Stimulated activated CD8-positive, alpha-beta memory T cell treated with anti-CD3 and anti-CD28 coated beads, Interleukin-15, amount 100 ng/mL, for 24 hours (primary cell): ENCODE measurements at regions not wholly inside any gene's neighbourhood (a gene's known extent, or its start where the extent isn't known, plus 50 kb on each side); places are given as distances from the start of the nearest gene placed in this dataset.
A peak's percentile ranks its signal among the peaks of the same experiment; 100 is the strongest.

ENCODE experiments used
- DNase-seq: peaks from one replicate; pipeline ENCODE4 v3.0.0-alpha.2; 2020; ENCODE audit warnings: low read depth

- DNase-seq, result no peak
These were observed 98.2 kb upstream of the SLC22A11 start for GRCh38 chr11:64457416-64458010.

GRCh38 chr11:64458997-64459396 lies 96.7 kb upstream of the SLC22A11 start:
- DNase-seq, result no peak

- DNase-seq, result no peak
These were observed 96.1 kb upstream of the SLC22A11 start for GRCh38 chr11:64459609-64460008.

- no peak for DNase-seq
These were observed 94.7 kb upstream of the SLC22A11 start for GRCh38 chr11:64461081-64461480.

- no peak for DNase-seq
These were observed 89.5 kb upstream of the SLC22A11 start for GRCh38 chr11:64466115-64466718.

GRCh38 chr11:64469288-64469687 lies 86.5 kb upstream of the SLC22A11 start:
- no peak for DNase-seq

GRCh38 chr11:64472593-64473455 lies 82.9 kb upstream of the SLC22A11 start:
- no peak for DNase-seq

GRCh38 chr11:64474680-64475079 lies 81.1 kb upstream of the SLC22A11 start:
- DNase-seq, result no peak

GRCh38 chr11:64475145-64475544 lies 80.6 kb upstream of the SLC22A11 start:
- DNase-seq, result no peak

GRCh38 chr11:64476881-64477280 lies 78.9 kb upstream of the SLC22A11 start:
- no peak for DNase-seq

- no peak for DNase-seq
These were observed 78.1 kb upstream of the SLC22A11 start for GRCh38 chr11:64477675-64478074.

GRCh38 chr11:64482588-64482987 lies 73.2 kb upstream of the SLC22A11 start:
- DNase-seq, result no peak

GRCh38 chr11:64484191-64485022 lies 71.3 kb upstream of the SLC22A11 start:
- DNase-seq, result no peak

- no peak for DNase-seq
These were observed 70.7 kb upstream of the SLC22A11 start for GRCh38 chr11:64485074-64485473.

- DNase-seq, result peak; percentile 29
These were observed 65.8 kb upstream of the SLC22A11 start for GRCh38 chr11:64489831-64490441.

GRCh38 chr11:64490562-64491216 lies 65.1 kb upstream of the SLC22A11 start:
- DNase-seq, result no peak

- DNase-seq, result no peak
These were observed 63.2 kb upstream of the SLC22A11 start for GRCh38 chr11:64492561-64492960.

- DNase-seq, result no peak
These were observed 57.6 kb upstream of the SLC22A11 start for GRCh38 chr11:64498136-64498535.

- DNase-seq, result no peak
These were observed 56.3 kb upstream of the SLC22A11 start for GRCh38 chr11:64499261-64500004.

GRCh38 chr11:64500176-64501013 lies 55.3 kb upstream of the SLC22A11 start:
- no peak for DNase-seq
